ENCODE measurements at regions not wholly inside any gene's neighbourhood (a gene's known extent, or its start where the extent isn't known, plus 50 kb on each side); places are given as distances from the start of the nearest gene placed in this dataset.

DNA sequence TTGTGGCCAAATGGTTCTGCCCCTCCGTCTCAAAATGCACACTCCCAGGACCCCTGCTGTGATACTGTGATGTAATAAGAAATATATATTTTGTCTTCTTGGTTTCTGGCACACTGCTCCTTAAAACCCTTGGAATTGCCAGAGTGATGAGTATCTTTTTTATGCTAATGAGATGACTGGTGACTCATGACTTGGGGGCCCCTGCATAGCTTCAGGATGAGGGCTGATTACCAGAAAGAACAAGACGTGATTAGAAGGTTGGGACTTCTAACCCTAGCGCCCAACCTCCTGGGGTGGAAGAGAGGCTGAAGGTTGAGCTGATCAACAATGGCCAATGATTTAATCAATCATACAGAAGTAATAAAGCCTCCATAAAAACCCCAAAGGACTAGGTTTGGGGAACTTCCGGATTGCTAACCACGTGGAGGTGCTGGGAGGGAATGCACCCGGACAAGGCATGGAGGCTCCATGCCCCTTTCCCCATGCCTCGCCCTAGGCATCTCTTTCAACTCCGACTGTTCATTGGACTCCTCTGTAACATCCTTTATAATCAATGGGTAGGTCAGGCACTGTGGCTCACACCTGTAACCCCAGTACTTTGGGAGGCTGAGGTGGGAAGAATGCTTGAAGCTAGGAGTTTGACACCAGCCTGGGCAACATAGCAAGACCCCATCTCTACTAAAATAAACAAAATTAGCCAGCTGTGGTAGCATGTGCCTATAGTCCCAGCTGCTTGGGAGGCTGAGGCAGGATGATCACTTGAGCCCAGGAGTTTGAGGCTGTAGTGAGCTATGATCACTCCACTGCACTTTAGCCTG, 89.1 kb downstream of the HS1BP3 start:
- DNase-seq = no peak

DNA sequence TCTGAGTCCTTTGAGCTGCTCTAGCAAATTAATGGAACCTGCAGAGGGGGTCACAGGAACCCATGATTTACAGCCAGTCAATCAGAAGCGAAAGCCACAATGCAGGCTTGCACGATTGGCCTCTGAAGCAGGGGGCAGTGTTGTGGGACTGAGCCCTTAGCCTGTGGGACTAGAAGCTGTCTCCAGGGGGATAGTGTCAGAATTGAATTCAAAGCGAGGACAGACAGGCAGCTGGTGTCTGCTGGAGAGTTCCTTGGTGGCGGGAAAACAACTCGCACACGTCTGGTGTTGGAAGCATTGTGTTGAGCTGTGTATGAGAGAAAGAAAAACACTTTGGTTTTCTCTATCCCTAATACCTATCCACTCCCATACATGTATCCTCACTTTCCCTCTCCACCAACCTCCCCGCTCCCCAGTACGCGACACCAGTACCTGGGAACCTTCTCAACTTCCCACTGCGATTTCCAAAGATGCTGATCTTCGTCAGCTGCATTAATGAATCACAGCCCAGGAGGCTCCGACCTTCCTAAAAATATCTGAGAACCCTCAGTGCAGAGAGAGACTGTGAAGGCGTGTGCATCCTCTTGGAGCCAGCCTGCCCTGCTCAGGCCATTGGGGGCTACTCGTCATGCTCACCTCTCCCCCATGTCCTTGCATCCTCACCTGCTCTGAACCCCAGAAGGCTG, 88.2 kb downstream of the HS1BP3 start:
- DNase-seq = peak; percentile 35

DNA sequence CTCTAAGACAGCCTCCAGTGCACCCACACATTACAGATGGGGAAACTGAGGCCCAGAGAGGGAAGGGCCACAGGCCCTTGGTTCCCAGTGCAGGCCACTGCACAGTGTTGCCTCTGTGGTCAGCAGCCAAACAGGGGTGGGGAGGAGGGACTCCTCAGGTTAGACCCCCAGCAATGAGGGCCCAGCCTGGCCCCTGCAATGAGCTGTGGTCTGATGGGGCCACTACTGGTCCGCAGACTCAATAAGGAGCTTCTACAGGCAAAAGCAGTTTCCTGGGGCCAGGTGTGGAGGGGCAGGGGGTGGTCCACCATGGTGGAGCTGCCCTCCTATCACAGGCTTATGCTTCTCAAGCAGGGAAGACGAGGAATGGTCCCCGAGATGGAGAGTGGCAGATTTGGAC, 87.6 kb downstream of the HS1BP3 start:
- DNase-seq = no peak

DNA sequence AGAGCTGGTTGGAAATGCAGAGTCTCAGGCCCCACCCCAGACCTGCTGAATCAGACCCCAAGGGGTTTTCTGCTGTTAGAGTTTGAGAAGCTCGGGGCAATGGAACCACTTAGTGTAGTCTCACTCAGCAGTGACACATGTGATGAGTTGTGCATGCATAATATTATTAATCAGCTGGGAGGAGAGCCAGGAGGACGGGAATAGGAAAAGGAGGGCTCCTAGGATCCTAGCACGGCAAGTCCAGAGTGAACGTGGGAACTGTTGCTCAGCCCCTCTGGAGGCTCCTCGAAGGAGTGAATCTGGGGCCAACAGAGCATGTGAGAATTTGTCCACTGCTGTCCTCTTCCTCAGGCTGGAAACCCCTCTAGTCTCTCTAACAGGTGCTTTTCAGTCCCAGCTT, 87.1 kb downstream of the HS1BP3 start:
- DNase-seq = no peak

DNA sequence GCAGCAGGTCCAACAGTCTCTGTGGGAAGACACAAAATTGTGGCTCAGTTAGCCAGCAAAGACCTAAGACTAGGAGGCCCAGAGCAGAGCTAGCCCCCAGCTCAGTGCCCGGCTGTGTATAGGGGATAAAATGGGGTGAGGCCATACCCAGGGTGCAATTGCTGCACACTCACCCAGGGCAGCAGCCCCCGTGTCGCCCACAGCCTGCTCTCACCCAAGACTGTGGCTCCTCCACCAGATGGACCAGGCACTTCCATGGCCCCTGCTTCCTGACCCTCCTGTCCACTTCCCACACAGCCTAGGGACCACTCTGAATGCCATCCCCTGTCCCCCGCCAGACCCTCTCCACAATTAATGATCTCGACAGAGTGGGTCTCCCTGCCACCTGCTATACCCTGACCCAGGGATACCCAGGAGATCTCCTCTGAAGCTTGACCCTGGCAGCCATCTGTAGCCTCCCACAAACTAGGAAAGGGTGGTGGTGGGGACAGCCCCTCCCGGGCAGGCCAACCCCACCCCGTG, 85.7 kb downstream of the HS1BP3 start:
- no peak for DNase-seq

DNA sequence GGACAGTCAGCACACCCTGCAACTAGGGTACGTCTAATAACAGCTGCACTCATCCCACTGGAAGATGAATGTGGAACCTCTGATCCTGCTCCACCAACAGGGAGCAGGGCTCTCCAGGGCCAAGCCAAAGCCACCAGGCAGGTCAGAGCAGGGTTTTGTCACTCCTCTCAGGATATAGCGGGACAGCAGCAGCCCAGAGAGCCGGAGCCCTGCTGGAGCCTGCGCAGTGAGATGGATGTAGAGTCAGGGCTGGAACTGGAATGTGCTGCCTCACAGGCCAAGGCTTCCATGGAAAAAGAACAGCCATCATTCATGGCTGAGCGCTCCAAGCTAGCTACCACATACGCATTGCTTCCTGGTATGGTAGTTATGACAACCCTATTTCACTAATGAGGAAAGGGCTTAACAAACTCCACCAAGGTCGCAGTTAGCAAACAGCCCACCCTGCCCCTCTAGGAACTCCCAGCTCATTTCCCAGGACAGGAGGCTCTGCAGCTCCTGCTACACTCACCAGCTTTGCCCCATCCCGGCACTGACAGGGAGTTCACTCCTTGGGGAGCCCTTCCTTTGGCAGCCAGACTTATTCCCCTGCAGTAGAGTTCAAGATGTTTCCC, 85.2 kb downstream of the HS1BP3 start:
- DNase-seq = no peak

DNA sequence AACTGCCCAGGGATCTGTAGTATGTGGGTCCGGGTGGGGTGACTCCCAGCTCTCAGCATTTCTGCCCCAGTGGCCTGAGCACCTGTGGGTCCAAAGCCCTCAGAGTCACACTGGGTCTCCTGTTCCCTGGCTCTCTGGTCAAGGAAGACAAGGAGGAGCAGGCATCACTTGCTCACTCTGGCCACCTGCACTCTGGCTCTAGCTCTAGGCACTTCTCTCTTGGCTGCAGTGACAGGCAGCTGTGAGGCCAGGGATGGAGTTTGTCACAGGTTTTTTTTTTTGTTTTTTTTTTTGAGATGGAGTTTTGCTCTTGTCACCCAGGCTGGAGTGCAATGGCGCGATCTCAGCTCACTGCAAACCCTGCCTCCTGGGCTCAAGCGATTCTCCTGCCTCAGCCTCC, 84.6 kb downstream of the HS1BP3 start:
- no peak for DNase-seq

DNA sequence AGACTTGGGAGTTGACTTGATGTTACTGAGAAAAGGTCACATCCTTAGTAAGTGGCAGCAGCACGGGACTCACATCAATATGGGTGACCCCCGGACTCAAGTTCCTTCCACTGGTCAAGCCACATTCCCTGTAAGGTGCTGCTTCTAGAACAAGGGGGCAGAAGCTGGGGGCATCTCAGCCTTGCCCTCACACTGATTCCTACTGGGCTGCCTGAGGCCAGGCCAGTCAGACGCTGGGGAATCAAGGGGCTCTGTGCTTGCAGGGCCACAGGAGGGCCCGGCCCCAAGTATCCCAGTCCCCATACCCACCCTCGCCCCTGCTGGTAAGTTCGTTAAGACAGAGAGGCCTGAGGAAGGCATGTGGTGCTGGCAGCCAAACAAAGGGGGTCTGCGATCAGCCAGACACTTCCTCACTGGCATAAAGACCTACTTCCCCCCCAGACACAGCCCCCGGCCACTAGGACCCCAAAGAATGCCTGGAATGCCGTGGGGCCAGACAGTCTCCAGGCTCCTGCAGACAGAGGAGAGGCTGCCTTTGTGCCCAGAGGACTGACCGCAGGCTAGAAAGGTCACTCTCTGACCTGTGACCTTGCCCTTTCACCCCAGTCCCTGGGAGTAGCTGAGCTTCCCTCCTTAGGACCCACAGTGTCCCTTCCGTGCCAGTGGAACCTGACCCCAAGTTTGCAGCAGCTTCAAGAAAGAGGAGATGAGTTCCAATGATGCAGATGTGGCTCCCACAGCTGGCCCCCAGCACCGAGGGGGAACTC, 83.6 kb downstream of the HS1BP3 start:
- DNase-seq = no peak
